ENCODE measurements at regions not wholly inside any gene's neighbourhood (a gene's known extent, or its start where the extent isn't known, plus 50 kb on each side); places are given as distances from the start of the nearest gene placed in this dataset.

GRCh38 chr20:24241466-24241865 is 228.0 kb upstream of the SYNDIG1 start:
- Mint-ChIP-seq H3K9me3 (no peaks in the 10 kb centered on the region), H3K4me3 (no peak overlapping the region), H3K27ac (no peak overlapping the region), H3K27me3 (ENCODE audit: low read depth) (peaks cover 9% of the 10 kb centered on the region), H3K4me1 (ENCODE audit: low read depth) (no peaks in the 10 kb centered on the region), H3K36me3 (ENCODE audit: low read depth) (no peaks in the 10 kb centered on the region)

- no peaks in the 10 kb centered on the region for H3K9me3 Mint-ChIP-seq
- no peak overlapping the region for H3K27ac Mint-ChIP-seq
- H3K4me3 Mint-ChIP-seq = no peak overlapping the region
- H3K4me1 Mint-ChIP-seq (ENCODE audit: low read depth) = no peaks in the 10 kb centered on the region
- no peaks in the 10 kb centered on the region for H3K36me3 Mint-ChIP-seq (ENCODE audit: low read depth)
- H3K27me3 Mint-ChIP-seq (ENCODE audit: low read depth) = peaks cover 4% of the 10 kb centered on the region
Observed at GRCh38 chr20:24236963-24237362, 232.5 kb upstream of the SYNDIG1 start.

GRCh38 chr20:24236201-24236600 is 233.2 kb upstream of the SYNDIG1 start:
- H3K4me1 Mint-ChIP-seq (ENCODE audit: low read depth) = no peaks in the 10 kb centered on the region
- no peaks in the 10 kb centered on the region for H3K9me3 Mint-ChIP-seq
- H3K36me3 Mint-ChIP-seq (ENCODE audit: low read depth) = no peaks in the 10 kb centered on the region
- H3K27ac Mint-ChIP-seq = no peak overlapping the region
- H3K27me3 Mint-ChIP-seq (ENCODE audit: low read depth) = peaks cover 4% of the 10 kb centered on the region
- no peak overlapping the region for H3K4me3 Mint-ChIP-seq

- no peak overlapping the region for H3K27ac Mint-ChIP-seq
- H3K4me3 Mint-ChIP-seq = no peak overlapping the region
- H3K4me1 Mint-ChIP-seq (ENCODE audit: low read depth) = no peaks in the 10 kb centered on the region
- H3K27me3 Mint-ChIP-seq (ENCODE audit: low read depth) = peaks cover 4% of the 10 kb centered on the region
- no peaks in the 10 kb centered on the region for H3K36me3 Mint-ChIP-seq (ENCODE audit: low read depth)
- H3K9me3 Mint-ChIP-seq = no peaks in the 10 kb centered on the region
Observed at GRCh38 chr20:24235296-24236175, 233.9 kb upstream of the SYNDIG1 start.

- H3K4me1 Mint-ChIP-seq (ENCODE audit: low read depth) = no peaks in the 10 kb centered on the region
- H3K9me3 Mint-ChIP-seq = no peaks in the 10 kb centered on the region
- H3K27ac Mint-ChIP-seq = no peak overlapping the region
- peaks cover 18% of the 10 kb centered on the region for H3K27me3 Mint-ChIP-seq (ENCODE audit: low read depth)
- no peaks in the 10 kb centered on the region for H3K36me3 Mint-ChIP-seq (ENCODE audit: low read depth)
- no peak overlapping the region for H3K4me3 Mint-ChIP-seq
Observed at GRCh38 chr20:24227600-24227999, 239.0 kb upstream of the GGTLC1 start.

GRCh38 chr20:24212494-24212893 is 223.9 kb upstream of the GGTLC1 start:
- Mint-ChIP-seq H3K9me3 (peaks cover 18% of the 10 kb centered on the region), H3K27me3 (ENCODE audit: low read depth) (peaks cover 38% of the 10 kb centered on the region), H3K4me1 (ENCODE audit: low read depth) (no peaks in the 10 kb centered on the region), H3K27ac (no peak overlapping the region), H3K36me3 (ENCODE audit: low read depth) (no peaks in the 10 kb centered on the region), H3K4me3 (no peak overlapping the region)

- Mint-ChIP-seq H3K4me1 (ENCODE audit: low read depth) (no peaks in the 10 kb centered on the region), H3K36me3 (ENCODE audit: low read depth) (no peaks in the 10 kb centered on the region), H3K27ac (no peak overlapping the region), H3K9me3 (peaks cover 16% of the 10 kb centered on the region), H3K27me3 (ENCODE audit: low read depth) (peaks cover 38% of the 10 kb centered on the region), H3K4me3 (no peak overlapping the region)
Observed at GRCh38 chr20:24211972-24212371, 223.4 kb upstream of the GGTLC1 start.

GRCh38 chr20:24210356-24210755 is 221.8 kb upstream of the GGTLC1 start:
- no peak overlapping the region for H3K4me3 Mint-ChIP-seq
- peaks cover 34% of the 10 kb centered on the region for H3K27me3 Mint-ChIP-seq (ENCODE audit: low read depth)
- peaks cover 13% of the 10 kb centered on the region for H3K9me3 Mint-ChIP-seq
- no peaks in the 10 kb centered on the region for H3K36me3 Mint-ChIP-seq (ENCODE audit: low read depth)
- no peaks in the 10 kb centered on the region for H3K4me1 Mint-ChIP-seq (ENCODE audit: low read depth)
- H3K27ac Mint-ChIP-seq = no peak overlapping the region

GRCh38 chr20:24208652-24209051 is 220.1 kb upstream of the GGTLC1 start:
- H3K4me1 Mint-ChIP-seq (ENCODE audit: low read depth) = no peaks in the 10 kb centered on the region
- H3K9me3 Mint-ChIP-seq = peaks cover 13% of the 10 kb centered on the region
- no peak overlapping the region for H3K27ac Mint-ChIP-seq
- H3K27me3 Mint-ChIP-seq (ENCODE audit: low read depth) = peaks cover 25% of the 10 kb centered on the region
- no peak overlapping the region for H3K4me3 Mint-ChIP-seq
- H3K36me3 Mint-ChIP-seq (ENCODE audit: low read depth) = no peaks in the 10 kb centered on the region

- no peak overlapping the region for H3K27ac Mint-ChIP-seq
- H3K4me3 Mint-ChIP-seq = no peak overlapping the region
- H3K9me3 Mint-ChIP-seq = peaks cover 13% of the 10 kb centered on the region
- H3K4me1 Mint-ChIP-seq (ENCODE audit: low read depth) = no peaks in the 10 kb centered on the region
- peaks cover 18% of the 10 kb centered on the region for H3K27me3 Mint-ChIP-seq (ENCODE audit: low read depth)
- no peaks in the 10 kb centered on the region for H3K36me3 Mint-ChIP-seq (ENCODE audit: low read depth)
Observed at GRCh38 chr20:24207803-24208300, 219.3 kb upstream of the GGTLC1 start.

- Mint-ChIP-seq H3K4me1 (ENCODE audit: low read depth) (no peaks in the 10 kb centered on the region), H3K4me3 (no peak overlapping the region), H3K9me3 (peaks cover 13% of the 10 kb centered on the region), H3K36me3 (ENCODE audit: low read depth) (no peaks in the 10 kb centered on the region), H3K27me3 (ENCODE audit: low read depth) (peaks cover 10% of the 10 kb centered on the region), H3K27ac (no peak overlapping the region)
Observed at GRCh38 chr20:24206995-24207394, 218.4 kb upstream of the GGTLC1 start.

GRCh38 chr20:24203526-24204183 is 215.1 kb upstream of the GGTLC1 start:
- no peak overlapping the region for H3K27ac Mint-ChIP-seq
- peaks cover 12% of the 10 kb centered on the region for H3K9me3 Mint-ChIP-seq
- no peak overlapping the region for H3K4me3 Mint-ChIP-seq
- no peaks in the 10 kb centered on the region for H3K36me3 Mint-ChIP-seq (ENCODE audit: low read depth)
- no peaks in the 10 kb centered on the region for H3K4me1 Mint-ChIP-seq (ENCODE audit: low read depth)
- no peaks in the 10 kb centered on the region for H3K27me3 Mint-ChIP-seq (ENCODE audit: low read depth)

GRCh38 chr20:24199501-24199900 is 210.9 kb upstream of the GGTLC1 start:
- H3K27ac Mint-ChIP-seq = no peak overlapping the region
- H3K4me1 Mint-ChIP-seq (ENCODE audit: low read depth) = no peaks in the 10 kb centered on the region
- H3K27me3 Mint-ChIP-seq (ENCODE audit: low read depth) = peaks cover 6% of the 10 kb centered on the region
- H3K9me3 Mint-ChIP-seq = no peaks in the 10 kb centered on the region
- no peak overlapping the region for H3K4me3 Mint-ChIP-seq
- no peaks in the 10 kb centered on the region for H3K36me3 Mint-ChIP-seq (ENCODE audit: low read depth)

GRCh38 chr20:24194143-24194542 is 205.6 kb upstream of the GGTLC1 start:
- Mint-ChIP-seq H3K4me1 (ENCODE audit: low read depth) (no peaks in the 10 kb centered on the region), H3K4me3 (no peak overlapping the region), H3K27ac (no peak overlapping the region), H3K36me3 (ENCODE audit: low read depth) (no peaks in the 10 kb centered on the region), H3K27me3 (ENCODE audit: low read depth) (peaks cover 6% of the 10 kb centered on the region), H3K9me3 (peaks cover 3% of the 10 kb centered on the region)

GRCh38 chr20:24190905-24191304 is 202.3 kb upstream of the GGTLC1 start:
- Mint-ChIP-seq H3K27me3 (ENCODE audit: low read depth) (peaks cover 10% of the 10 kb centered on the region), H3K4me1 (ENCODE audit: low read depth) (no peaks in the 10 kb centered on the region), H3K27ac (no peak overlapping the region), H3K36me3 (ENCODE audit: low read depth) (no peaks in the 10 kb centered on the region), H3K9me3 (peaks cover 3% of the 10 kb centered on the region), H3K4me3 (no peak overlapping the region)
